ENCODE measurements at regions not wholly inside any gene's neighbourhood (a gene's known extent, or its start where the extent isn't known, plus 50 kb on each side); places are given as distances from the start of the nearest gene placed in this dataset.
"Not testable (repeated sequence)": the region's sequence is repeated elsewhere in the genome, so short reads cannot be mapped to it uniquely, and the experiment has no call there.

DNA sequence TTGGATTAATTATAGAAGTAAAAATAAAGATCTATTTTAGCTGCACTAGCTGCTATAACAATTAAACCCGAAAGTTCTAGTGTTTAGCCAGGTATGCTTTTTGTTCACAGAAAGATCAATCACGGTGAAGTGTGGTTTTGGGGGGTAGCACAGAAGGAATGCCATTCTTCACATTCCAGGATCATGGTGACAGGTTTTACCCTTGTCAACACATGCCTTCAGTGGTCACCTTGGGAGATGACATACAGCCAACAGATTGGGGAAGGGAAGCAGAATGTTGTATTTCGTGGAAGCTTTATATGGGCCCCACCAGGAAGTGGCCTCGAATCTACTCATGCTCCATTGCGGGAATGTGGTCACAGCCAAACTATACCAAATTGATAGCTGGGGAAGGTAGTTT is 753.6 kb downstream of the RAPGEF2 start:
- no peak for DNase-seq

DNA sequence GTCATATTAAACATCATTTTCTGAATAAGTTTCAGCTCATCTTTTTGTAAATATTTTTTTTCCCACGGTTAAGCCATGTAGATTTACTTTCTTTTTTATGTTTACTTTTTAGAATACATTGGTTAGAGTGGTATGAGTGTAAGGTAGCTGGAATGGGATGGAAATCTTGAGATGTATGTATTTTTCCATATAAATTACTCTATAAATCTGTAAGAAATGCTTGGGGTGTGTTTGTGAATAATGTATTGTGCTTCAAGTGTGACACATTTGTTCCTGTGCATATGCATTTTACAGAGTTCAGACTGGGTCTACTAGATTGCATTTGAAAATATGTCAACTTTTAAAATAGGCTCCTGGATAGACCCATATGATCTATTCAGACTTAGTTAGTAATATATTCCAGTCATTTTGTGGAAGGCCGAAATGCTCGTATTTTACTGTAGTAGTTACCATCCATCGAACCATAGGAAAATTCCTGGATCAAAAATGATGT is 756.8 kb downstream of the RAPGEF2 start:
- no peak for DNase-seq

DNA sequence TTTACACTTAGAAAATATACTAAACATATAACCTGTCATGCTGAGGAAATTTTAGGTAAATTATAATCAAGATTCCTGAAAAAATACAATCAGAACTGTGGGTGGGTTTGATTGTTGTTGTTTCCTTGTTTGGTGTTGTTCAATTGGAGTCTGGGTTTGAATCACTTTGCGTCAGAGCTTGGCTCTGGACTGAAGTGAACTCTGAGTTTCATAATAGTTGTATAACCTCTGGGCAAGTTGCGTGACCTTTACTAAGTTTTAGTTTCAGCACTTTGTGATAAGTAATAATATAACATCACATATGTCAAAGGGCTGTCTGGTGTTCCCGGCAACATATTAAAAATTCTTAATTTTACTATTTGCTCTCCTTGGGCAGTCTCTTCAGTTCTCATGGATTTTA is 758.1 kb downstream of the RAPGEF2 start:
- no peak for DNase-seq

GRCh38 chr4:159864337-159864736 is 761.5 kb downstream of the RAPGEF2 start:
- no peak for DNase-seq

- DNase-seq, result no peak
Measured at GRCh38 chr4:159867673-159868072, 764.8 kb downstream of the RAPGEF2 start.

GRCh38 chr4:159868936-159869335 is 766.1 kb downstream of the RAPGEF2 start:
- DNase-seq, result not testable (repeated sequence)

DNA sequence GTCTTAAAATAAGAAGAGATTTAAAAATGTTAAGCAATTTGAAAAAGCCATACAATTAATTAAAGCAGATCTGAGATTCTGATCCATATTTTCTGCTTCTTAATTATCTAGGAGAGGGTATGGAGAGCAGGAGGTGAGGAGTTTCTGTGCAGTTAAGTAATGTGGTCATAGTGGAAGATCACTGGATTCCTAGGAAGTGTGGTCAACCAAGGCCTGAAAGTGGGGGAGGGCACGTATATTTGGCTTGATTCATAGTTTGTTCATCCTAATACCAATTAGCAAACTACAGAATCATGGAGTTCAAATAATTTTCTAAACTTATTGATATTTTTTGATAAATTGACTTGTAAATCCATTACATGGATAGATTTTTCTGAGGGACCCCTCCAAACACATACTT is 768.3 kb downstream of the RAPGEF2 start:
- no peak for DNase-seq

DNA sequence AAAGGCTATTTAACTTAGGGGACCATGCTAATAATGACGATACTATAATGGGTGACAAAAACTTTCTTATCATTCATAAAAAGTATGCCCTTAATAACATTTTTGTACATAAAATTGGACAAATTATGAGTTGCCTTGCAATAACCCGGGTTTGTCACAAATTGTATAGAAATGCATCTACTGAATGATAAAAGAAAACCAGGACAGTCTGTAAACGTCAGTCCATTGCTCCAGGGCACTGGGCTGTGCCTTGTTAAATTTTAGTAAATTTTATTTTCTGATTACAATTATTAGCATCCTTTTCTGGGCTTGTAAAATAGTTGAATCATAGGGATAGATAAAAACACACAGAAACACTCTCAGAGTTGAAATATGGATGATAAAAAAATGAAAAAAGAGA is 778.3 kb downstream of the RAPGEF2 start:
- DNase-seq, result no peak

DNA sequence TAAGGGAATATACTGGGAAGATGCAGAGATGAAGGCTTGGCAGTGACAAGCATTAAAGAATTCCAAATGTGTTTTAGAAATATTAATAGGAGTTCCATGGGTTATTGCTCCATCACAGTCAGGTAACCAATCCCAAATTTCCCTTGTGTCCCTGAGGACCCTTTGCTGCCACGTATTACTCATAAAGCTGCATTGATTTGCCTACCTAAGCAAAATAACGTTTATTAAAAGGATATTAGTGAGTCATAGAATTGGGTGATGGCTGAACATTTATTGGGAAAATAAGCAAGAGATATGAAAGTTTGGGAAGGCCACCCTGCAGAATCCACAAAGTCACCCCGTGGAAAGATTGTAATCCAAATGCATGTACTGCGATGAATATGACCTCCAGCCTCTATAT is 782.1 kb downstream of the RAPGEF2 start:
- no peak for DNase-seq

DNA sequence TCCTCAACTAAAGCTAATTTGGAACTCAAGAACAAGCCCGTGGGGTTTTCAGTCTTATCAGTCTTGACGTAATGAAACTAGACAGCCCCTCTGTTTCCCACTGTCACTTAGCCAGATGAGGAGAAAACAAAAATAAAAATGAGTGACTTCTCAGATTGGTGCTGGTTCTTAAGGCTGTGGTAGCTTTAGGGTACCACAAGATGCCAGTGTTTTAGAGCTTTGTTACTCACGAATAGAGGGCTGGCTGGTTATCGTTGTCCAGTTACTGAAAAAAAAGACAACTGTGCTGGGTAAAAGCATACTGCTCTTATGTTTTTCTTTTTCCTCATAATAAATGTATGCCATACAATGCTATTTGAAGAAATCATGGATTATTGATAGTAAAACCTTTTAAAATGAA is 796.7 kb downstream of the RAPGEF2 start:
- DNase-seq, result no peak

DNA sequence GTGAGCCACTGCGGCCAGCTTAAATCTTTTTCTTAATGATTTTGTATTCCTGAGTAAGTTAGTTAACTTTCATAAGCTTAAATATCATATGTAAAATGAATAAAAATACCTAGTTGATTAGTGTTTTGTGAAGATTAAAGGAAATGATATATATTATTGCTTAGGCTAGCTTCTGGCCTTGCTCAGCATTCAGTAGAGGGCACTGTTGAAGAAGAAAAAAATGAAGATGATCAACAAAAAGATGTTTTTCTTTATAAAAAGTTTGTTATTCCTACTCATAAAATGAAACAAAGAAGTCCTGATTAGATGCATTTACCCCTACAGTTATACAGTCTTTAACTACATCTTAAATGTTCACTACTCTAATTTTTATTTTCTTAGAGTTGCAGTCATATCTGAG is 797.7 kb downstream of the RAPGEF2 start:
- no peak for DNase-seq

- no peak for DNase-seq
Measured at GRCh38 chr4:159902648-159903047, 799.8 kb downstream of the RAPGEF2 start.

- DNase-seq, result no peak
Measured at GRCh38 chr4:159904906-159905305, 802.0 kb downstream of the RAPGEF2 start.

DNA sequence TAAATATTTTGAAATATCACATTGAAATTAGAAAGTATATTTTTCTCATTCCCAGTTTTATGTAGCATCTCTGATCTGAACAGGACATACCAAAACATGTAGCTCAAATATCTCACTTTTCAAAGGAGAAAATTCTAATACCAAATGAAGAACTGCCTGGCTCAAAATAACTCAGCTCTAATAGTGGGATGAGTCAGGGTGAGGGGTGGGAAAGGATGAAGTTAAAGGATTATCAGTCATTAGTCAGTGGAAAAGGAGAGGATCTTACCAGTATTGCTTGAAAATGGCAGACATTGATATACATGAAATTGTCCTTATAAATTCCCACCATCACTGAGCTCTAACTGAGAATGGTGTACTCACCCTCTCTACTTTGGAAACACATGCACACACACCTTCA is 803.2 kb downstream of the RAPGEF2 start:
- no peak for DNase-seq

GRCh38 chr4:159906517-159906916 is 803.6 kb downstream of the RAPGEF2 start:
- no peak for DNase-seq

DNA sequence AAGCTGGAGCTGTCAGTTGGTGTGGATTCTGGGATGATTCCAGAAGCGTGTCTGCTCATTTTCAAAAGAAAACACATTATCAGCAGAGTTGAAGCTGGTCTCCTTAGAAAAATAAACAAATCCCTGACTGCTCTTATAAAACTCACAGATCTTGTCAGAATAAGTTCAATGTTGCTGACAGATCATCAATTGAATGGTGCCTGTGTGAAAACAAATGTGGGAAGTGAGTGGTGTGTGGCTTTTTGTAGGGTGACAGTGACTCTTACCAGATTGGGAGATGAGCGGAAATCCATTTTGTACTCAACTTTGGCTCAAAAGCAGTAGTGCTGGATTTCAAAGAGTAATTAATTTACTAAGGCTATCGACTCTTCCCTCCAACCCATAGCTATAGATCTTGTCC is 807.8 kb downstream of the RAPGEF2 start:
- DNase-seq, result no peak

GRCh38 chr4:159922119-159922518 is 819.2 kb downstream of the RAPGEF2 start:
- no peak for DNase-seq

- DNase-seq, result no peak
Measured at GRCh38 chr4:159925770-159926169, 822.9 kb downstream of the RAPGEF2 start.

- no peak for DNase-seq
Measured at GRCh38 chr4:159926871-159927270, 824.0 kb downstream of the RAPGEF2 start.

DNA sequence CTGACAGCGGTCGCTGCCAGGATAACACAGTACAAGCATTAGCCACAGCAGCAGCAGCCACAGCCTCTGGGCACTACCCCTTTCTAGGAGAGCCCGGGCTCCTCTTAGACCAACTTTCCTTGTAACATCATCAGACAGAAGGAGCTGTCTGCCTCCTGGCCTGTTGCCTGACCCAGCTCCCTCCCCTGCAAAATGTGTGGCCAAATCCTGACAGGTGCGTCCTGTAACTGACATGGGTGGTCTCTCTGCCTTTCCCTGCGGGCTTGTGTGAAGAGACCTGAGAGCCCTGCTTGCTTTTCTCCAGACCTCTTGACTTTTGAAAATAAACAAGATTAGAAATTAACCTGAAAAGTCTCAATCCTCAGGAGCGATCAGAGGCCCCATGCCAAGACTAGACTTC is 824.9 kb downstream of the RAPGEF2 start:
- no peak for DNase-seq

DNA sequence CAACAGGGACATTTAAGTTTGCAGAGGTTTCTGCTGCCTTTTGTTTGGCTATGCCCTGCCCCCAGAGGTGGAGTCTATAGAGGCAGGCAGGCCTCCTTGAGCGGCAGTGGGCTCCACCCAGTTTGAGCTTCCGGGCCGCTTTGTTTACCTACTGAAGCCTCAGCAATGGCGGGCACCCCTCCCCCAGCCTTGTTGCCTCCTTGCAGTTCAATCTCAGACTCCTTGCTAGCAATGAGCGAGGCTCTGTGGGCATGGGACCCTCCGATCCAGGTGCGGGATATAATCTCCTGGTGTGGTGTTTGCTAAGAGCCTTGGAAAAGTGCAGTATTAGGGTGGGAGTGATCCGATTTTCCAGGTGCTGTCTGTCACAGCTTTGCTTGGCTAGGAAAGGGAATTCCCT is 831.7 kb downstream of the RAPGEF2 start:
- DNase-seq, result not testable (repeated sequence)

DNA sequence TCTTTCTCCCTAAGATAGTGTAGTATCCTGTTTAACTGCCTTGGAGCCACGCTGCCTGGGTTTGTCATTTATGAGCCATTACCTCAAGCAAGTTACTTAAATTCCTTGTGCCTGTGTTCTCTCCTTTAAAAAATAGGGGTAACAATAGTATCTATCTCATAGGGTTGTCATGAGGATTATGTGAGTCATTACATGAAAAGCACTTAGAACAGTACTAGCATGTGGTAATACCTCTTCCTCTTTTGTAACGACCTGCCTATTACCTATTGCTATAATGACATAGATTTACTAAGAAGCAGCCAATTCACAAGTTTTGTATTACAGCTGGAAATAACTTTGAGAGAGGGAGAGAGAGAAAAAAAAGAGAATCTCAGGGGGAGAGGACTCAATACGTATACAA is 834.7 kb downstream of the RAPGEF2 start:
- no peak for DNase-seq

DNA sequence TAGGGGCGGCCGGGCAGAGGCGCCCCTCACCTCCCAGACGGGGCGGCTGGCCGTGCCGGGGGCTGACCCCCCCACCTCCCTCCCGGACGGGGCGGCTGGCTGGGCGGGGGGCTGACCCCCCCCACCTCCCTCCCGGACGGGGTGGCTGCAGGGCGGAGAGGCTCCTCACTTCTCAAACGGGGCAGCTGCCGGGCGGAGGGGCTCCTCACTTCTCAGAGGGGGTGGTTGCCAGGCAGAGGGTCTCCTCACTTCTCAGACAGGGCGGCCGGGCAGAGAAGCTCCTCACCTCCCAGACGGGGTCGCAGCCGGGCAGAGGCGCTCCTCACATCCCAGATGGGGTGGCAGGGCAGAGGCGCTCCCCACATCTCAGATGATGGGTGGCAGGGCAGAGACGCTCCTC is 836.8 kb downstream of the RAPGEF2 start:
- DNase-seq, result not testable (repeated sequence)

DNA sequence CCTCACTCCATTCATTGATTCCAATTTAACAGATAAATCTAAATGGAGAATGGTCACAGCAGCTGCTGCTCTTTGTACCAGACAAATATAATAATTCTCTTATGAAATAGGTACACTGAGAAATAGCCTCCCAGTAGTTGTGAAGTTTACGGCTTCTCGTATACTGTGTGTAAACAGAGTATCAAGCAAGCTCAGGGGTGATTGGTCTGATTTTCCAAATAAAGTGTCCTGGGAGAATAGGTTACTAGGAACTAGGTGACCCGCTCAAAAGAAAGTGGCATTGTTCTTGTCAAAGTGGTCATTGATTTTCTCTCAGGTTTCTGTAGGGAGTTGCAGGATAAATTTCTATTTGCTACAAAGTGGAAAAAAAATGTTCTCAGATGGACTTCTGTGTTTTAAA is 838.2 kb downstream of the RAPGEF2 start:
- no peak for DNase-seq

- no peak for DNase-seq
Measured at GRCh38 chr4:159944477-159944876, 841.6 kb downstream of the RAPGEF2 start.

All from NCI-H2227 treated with DMSO at 0.1 percent for 48 hours (cell line).